Left lung (tissue), 4 donors: ENCODE measurements at regions not wholly inside any gene's neighbourhood (a gene's known extent, or its start where the extent isn't known, plus 50 kb on each side); places are given as distances from the start of the nearest gene placed in this dataset.

Source experiments
- ATAC-seq: fragments of 200-7000 bp; cut with Tn5 transposase; one replicate; pipeline ENCODE4 v1.9.1; 2020; ENCODE audit warnings: moderate library complexity
- DNase-seq, 4 donors: peaks; one replicate each; pipeline ENCODE4 v3.0.0-alpha.2; 2013 to 2020
- H3K27ac ChIP-seq, 2 donors: fragments of 200-600 bp; sonication (generic) in 1 of 2; one replicate each; pipeline versions ENCODE4 v1.5.0 to v1.8.0; 2020 to 2021
- H3K27me3 ChIP-seq, 2 donors: fragments of 200-600 bp; sonication (generic) in 1 of 2; one replicate each; pipeline versions ENCODE4 v1.5.0 to v1.8.0; 2020 to 2021
- H3K36me3 ChIP-seq, 2 donors: fragments of 200-600 bp; sonication (generic) in 1 of 2; one replicate each; pipeline versions ENCODE4 v1.5.0 to v1.8.0; 2020 to 2021
- H3K4me1 ChIP-seq, 2 donors: fragments of 200-600 bp; one replicate each; pipeline ENCODE4 v1.8.0; 2021
- H3K4me3 ChIP-seq, 2 donors: fragments of 200-600 bp; sonication (generic) in 1 of 2; one replicate each; pipeline versions ENCODE4 v1.5.0 to v1.8.0; 2020 to 2021; ENCODE audit warnings: mild to moderate bottlenecking in 1 of 2
- H3K9me3 ChIP-seq, 2 donors: fragments of 200-600 bp; sonication (generic) in 1 of 2; one replicate each; pipeline versions ENCODE4 v1.5.0 to v1.8.0; 2020 to 2021
- CTCF ChIP-seq, 2 donors: fragments of 200-600 bp; sonication (generic) in 1 of 2; IDR thresholded peaks; one replicate each; pipeline versions ENCODE4 v1.5.0 to v1.8.0; 2021; ENCODE audit warnings: antibody characterized with exemption in 2 of 2
- intact Hi-C, 2 donors: fragments of 100-400 bp; cut with DNase I; formaldehyde crosslinking; loops; one replicate each; pipeline versions ENCODE4 v1.11.2 to v1.14.2; 2022
- donor health status: DM: no; HTN: yes; CAD: no.
- donor health status: DM: no; HTN: no; CAD: no.

GRCh38 chr16:64626776-64627175, 495.1 kb downstream of the CDH11 start:
- no peak for TF ChIP-seq CTCF (IDR thresholded peaks at IDR 0.05)
- Histone ChIP-seq H3K27me3 (no peaks in the 10 kb centered on the region), H3K9me3 (no peaks in the 10 kb centered on the region), H3K27ac (no peak overlapping the region), H3K4me3 (no peak overlapping the region), H3K4me1 (no peaks in the 10 kb centered on the region), H3K36me3 (no peaks in the 10 kb centered on the region)
- intact Hi-C loops, result no loop called here
- no peak for ATAC-seq
- no peak for DNase-seq

- H3K4me3 ChIP-seq, result no peak overlapping the region
- ATAC-seq (no peak), DNase-seq (no peak)
- no peak for TF ChIP-seq CTCF (IDR thresholded peaks at IDR 0.05)
- H3K36me3 ChIP-seq, result no peaks in the 10 kb centered on the region
- H3K27me3 ChIP-seq, result no peaks in the 10 kb centered on the region
- intact Hi-C loops, result no loop called here
- H3K27ac ChIP-seq, result no peak overlapping the region
- no peaks in the 10 kb centered on the region for H3K4me1 ChIP-seq
- no peaks in the 10 kb centered on the region for H3K9me3 ChIP-seq
These were observed 500.2 kb downstream of the CDH11 start for GRCh38 chr16:64621616-64622015.

GRCh38 chr16:64617836-64618476, 503.9 kb downstream of the CDH11 start:
- no peaks in the 10 kb centered on the region for H3K4me1 ChIP-seq
- peaks cover 0 to 18% of the 10 kb centered on the region in 2 donors for H3K9me3 ChIP-seq
- TF ChIP-seq CTCF (IDR thresholded peaks at IDR 0.05), result no peak
- H3K27me3 ChIP-seq, result no peaks in the 10 kb centered on the region
- no peak overlapping the region for H3K27ac ChIP-seq
- ATAC-seq (no peak), DNase-seq (peak in 1 of 4 donors; percentile 5)
- intact Hi-C loops, result no loop called here
- H3K4me3 ChIP-seq, result no peak overlapping the region
- no peaks in the 10 kb centered on the region for H3K36me3 ChIP-seq

GRCh38 chr16:64615630-64616280, 506.1 kb downstream of the CDH11 start:
- TF ChIP-seq CTCF (IDR thresholded peaks at IDR 0.05), result no peak
- H3K4me1 ChIP-seq, result no peaks in the 10 kb centered on the region
- H3K27me3 ChIP-seq, result no peaks in the 10 kb centered on the region
- H3K27ac ChIP-seq, result no peak overlapping the region
- H3K36me3 ChIP-seq, result no peaks in the 10 kb centered on the region
- peak in 2 of 4 donors; percentile 43 to 63 for DNase-seq
- intact Hi-C loops, result no loop called here
- no peak for ATAC-seq
- no peak overlapping the region for H3K4me3 ChIP-seq
- H3K9me3 ChIP-seq, result peaks cover 0 to 27% of the 10 kb centered on the region in 2 donors

- no peaks in the 10 kb centered on the region for H3K4me1 ChIP-seq
- no peak for TF ChIP-seq CTCF (IDR thresholded peaks at IDR 0.05)
- H3K4me3 ChIP-seq, result no peak overlapping the region
- no peak overlapping the region for H3K27ac ChIP-seq
- H3K9me3 ChIP-seq, result no peaks in the 10 kb centered on the region
- H3K36me3 ChIP-seq, result no peaks in the 10 kb centered on the region
- intact Hi-C loops, result no loop called here
- ATAC-seq, result no peak
- DNase-seq, result no peak
- H3K27me3 ChIP-seq, result no peaks in the 10 kb centered on the region
These were observed 525.7 kb downstream of the CDH11 start for GRCh38 chr16:64596196-64596595.
